Fibroblast of lung (primary cell): ENCODE measurements at regions not wholly inside any gene's neighbourhood (a gene's known extent, or its start where the extent isn't known, plus 50 kb on each side); places are given as distances from the start of the nearest gene placed in this dataset.

ENCODE experiments used
- DNase-seq, 2 donors: peaks; one replicate each; pipeline versions ENCODE4 v3.0.0 to v3.0.0-alpha.2; 2010; ENCODE audit warnings: low read depth in 2 of 2
- H2AFZ ChIP-seq: 2 replicates; pipeline ENCODE4 v1.5.1; 2012; ENCODE audit warnings: low read length, control low read depth, inconsistent platforms
- H3K27ac ChIP-seq: 2 replicates; pipeline ENCODE4 v1.5.1; 2011; ENCODE audit warnings: low read length, control low read depth; ENCODE audit not compliant: insufficient read depth
- H3K27me3 ChIP-seq: 2 replicates; pipeline ENCODE4 v1.5.1; 2011; ENCODE audit warnings: mild to moderate bottlenecking, low read length; ENCODE audit not compliant: control insufficient read depth, insufficient read depth
- H3K36me3 ChIP-seq: 2 replicates; pipeline ENCODE4 v1.5.1; 2011; ENCODE audit warnings: low read length; ENCODE audit not compliant: control insufficient read depth, insufficient read depth
- H3K4me1 ChIP-seq: 2 replicates; pipeline ENCODE4 v1.5.1; 2011; ENCODE audit warnings: low read length; ENCODE audit not compliant: control insufficient read depth, insufficient read depth; ENCODE audit errors: extremely low read depth
- H3K4me2 ChIP-seq: 2 replicates; pipeline ENCODE4 v1.5.1; 2011; ENCODE audit warnings: low read length, control low read depth; ENCODE audit not compliant: insufficient read depth; ENCODE audit errors: extremely low read depth
- H3K4me3 ChIP-seq, 4 experiments: fragments of 200-600 bp in 1 of 4; sonication (generic) in 1 of 4; replicated peaks in 1 of 4; 2 replicates each; pipeline ENCODE4 v1.5.1; 2011 to 2016; ENCODE audit warnings: low read length in 4 of 4, low read depth in 3 of 4, mild to moderate bottlenecking in 3 of 4, control low read depth in 2 of 4, inconsistent platforms in 1 of 4, mixed read lengths in 1 of 4; ENCODE audit not compliant: insufficient read depth in 1 of 4; ENCODE audit errors: control extremely low read depth in 1 of 4
- H3K79me2 ChIP-seq: 2 replicates; pipeline ENCODE4 v1.5.1; 2012; ENCODE audit warnings: mild to moderate bottlenecking, low read length, inconsistent platforms; ENCODE audit not compliant: control insufficient read depth, insufficient read depth
- H3K9ac ChIP-seq: 2 replicates; pipeline ENCODE4 v1.5.1; 2011; ENCODE audit warnings: mild to moderate bottlenecking, low read length, control low read depth; ENCODE audit not compliant: insufficient read depth
- H3K9me3 ChIP-seq: 2 replicates; pipeline ENCODE4 v1.5.1; 2012; ENCODE audit warnings: low read depth, low read length; ENCODE audit not compliant: control insufficient read depth, insufficient read depth
- H4K20me1 ChIP-seq: 2 replicates; pipeline ENCODE4 v1.5.1; 2011; ENCODE audit warnings: low read length; ENCODE audit not compliant: control insufficient read depth, insufficient read depth; ENCODE audit errors: extremely low read depth
- EZH2 ChIP-seq: IDR thresholded peaks from 2 replicates; pipeline ENCODE4 v1.5.1; 2012; ENCODE audit warnings: low read length, control low read depth, mild to moderate bottlenecking; ENCODE audit errors: missing control alignments
- TF ChIP-seq, protein P1 (sequence below), 2 donors: IDR thresholded peaks in 1 of 2; conservative IDR thresholded peaks in 1 of 2; 1 replicate in 1 of 2; 2 replicates in 1 of 2; pipeline ENCODE4 v1.5.1; 2011 to 2012; ENCODE audit warnings: low read length in 2 of 2, control low read depth in 1 of 2, inconsistent platforms in 1 of 2, low read depth in 1 of 2, mild to moderate bottlenecking in 1 of 2

DNA sequence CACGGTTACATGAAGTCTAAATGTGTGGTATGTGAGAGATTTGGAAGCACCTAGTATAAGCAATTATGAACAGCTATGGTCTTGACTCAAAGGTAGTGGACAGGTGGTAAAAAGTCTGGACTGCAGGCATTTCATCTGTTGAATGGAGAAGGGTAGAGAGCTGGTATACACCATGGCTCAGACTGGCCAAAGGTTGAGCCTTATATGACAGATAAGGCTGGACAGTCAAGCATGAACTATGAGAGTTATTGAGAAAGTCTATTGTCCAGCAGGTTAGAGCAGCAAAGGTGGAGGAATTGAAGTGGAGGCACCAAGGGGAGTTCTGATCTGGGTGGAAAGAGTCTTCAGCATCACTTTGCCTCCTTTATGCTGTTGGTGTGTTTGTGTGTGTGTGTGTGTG lies 346.7 kb upstream of the SLC14A2 start:
- H3K9me3 ChIP-seq = no peaks in the 10 kb centered on the region
- no peaks in the 10 kb centered on the region for H3K36me3 ChIP-seq
- no peak overlapping the region for H3K4me3 ChIP-seq
- TF ChIP-seq, protein P1, sequence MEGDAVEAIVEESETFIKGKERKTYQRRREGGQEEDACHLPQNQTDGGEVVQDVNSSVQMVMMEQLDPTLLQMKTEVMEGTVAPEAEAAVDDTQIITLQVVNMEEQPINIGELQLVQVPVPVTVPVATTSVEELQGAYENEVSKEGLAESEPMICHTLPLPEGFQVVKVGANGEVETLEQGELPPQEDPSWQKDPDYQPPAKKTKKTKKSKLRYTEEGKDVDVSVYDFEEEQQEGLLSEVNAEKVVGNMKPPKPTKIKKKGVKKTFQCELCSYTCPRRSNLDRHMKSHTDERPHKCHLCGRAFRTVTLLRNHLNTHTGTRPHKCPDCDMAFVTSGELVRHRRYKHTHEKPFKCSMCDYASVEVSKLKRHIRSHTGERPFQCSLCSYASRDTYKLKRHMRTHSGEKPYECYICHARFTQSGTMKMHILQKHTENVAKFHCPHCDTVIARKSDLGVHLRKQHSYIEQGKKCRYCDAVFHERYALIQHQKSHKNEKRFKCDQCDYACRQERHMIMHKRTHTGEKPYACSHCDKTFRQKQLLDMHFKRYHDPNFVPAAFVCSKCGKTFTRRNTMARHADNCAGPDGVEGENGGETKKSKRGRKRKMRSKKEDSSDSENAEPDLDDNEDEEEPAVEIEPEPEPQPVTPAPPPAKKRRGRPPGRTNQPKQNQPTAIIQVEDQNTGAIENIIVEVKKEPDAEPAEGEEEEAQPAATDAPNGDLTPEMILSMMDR (conservative IDR thresholded peaks at IDR 0.05 in 1 of 2, IDR thresholded peaks at IDR 0.05 in 1 of 2; ENCODE audit: low read depth in 1 of 2, low read length in 2 of 2) = no peak
- no peak for TF ChIP-seq EZH2
- H3K79me2 ChIP-seq = no peaks in the 10 kb centered on the region
- no peak overlapping the region for H3K4me2 ChIP-seq
- no peak for DNase-seq
- H2AFZ ChIP-seq = no peak overlapping the region
- no peak overlapping the region for H3K27ac ChIP-seq
- no peaks in the 10 kb centered on the region for H3K4me1 ChIP-seq
- H4K20me1 ChIP-seq = no peaks in the 10 kb centered on the region
- H3K27me3 ChIP-seq = no peaks in the 10 kb centered on the region
- no peak overlapping the region for H3K9ac ChIP-seq

DNA sequence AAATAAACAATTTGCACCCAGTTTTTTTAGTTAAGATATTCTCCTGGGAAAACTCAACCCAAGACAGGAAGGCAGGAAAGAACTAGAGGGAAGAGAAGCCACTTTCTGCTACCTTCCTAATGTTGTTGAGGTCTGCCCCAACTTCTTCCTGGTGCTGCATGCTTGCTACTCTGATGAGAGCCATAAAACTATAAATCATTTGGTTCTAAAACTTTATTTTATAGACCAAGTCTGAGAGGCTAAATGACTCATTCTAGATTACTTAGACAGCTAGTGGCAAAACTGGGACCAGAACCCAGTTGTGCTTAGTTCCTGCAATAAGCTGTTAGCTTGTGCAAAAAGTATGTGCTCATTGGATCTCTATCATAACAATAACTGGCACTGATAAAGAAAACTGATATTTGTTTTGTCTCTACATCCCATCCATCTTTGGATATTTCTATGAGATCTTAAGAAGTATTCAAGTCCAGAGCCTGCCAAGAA lies 344.9 kb upstream of the SLC14A2 start:
- Histone ChIP-seq H4K20me1 (no peaks in the 10 kb centered on the region), H3K4me3 (no peak overlapping the region), H3K27me3 (no peaks in the 10 kb centered on the region), H3K27ac (no peak overlapping the region), H3K4me1 (no peaks in the 10 kb centered on the region), H3K4me2 (no peak overlapping the region), H2AFZ (no peak overlapping the region), H3K9me3 (no peaks in the 10 kb centered on the region), H3K9ac (no peak overlapping the region), H3K36me3 (no peaks in the 10 kb centered on the region), H3K79me2 (no peaks in the 10 kb centered on the region)
- peak in 1 of 2 donors; percentile 23 for DNase-seq
- TF ChIP-seq EZH2 = no peak
- TF ChIP-seq, protein P1 (conservative IDR thresholded peaks at IDR 0.05 in 1 of 2, IDR thresholded peaks at IDR 0.05 in 1 of 2; ENCODE audit: low read depth in 1 of 2, low read length in 2 of 2) = no peak

DNA sequence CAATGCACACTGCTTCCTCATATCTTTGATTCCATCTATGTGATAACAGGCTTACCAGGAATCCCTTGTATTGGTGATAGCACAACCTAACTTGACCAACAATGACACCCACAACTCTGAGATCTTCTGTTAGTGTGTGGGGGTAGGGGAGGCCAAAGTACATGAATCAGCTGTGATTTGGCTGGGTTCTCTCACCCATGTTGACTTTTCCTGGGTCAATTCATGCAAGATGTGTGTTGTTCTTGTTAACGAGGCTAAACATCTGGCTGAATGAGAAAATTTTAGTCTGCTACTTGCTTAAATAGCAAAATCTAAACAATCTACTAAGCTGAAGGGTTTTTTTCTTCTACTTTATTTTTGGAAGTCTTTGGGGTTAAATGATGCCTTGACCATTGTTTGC lies 341.2 kb upstream of the SLC14A2 start:
- Histone ChIP-seq H3K9me3 (no peaks in the 10 kb centered on the region), H3K27ac (no peak overlapping the region), H3K4me1 (no peaks in the 10 kb centered on the region), H3K27me3 (no peaks in the 10 kb centered on the region), H3K4me2 (no peak overlapping the region), H3K9ac (no peak overlapping the region), H3K36me3 (no peaks in the 10 kb centered on the region), H3K79me2 (no peaks in the 10 kb centered on the region), H2AFZ (no peak overlapping the region), H4K20me1 (no peaks in the 10 kb centered on the region), H3K4me3 (no peak overlapping the region)
- TF ChIP-seq, protein P1 (conservative IDR thresholded peaks at IDR 0.05 in 1 of 2, IDR thresholded peaks at IDR 0.05 in 1 of 2; ENCODE audit: low read depth in 1 of 2, low read length in 2 of 2) = no peak
- no peak for TF ChIP-seq EZH2
- DNase-seq = peak in 1 of 2 donors; percentile 16
